TTC549 (cell line): ENCODE measurements at regions not wholly inside any gene's neighbourhood (a gene's known extent, or its start where the extent isn't known, plus 50 kb on each side); places are given as distances from the start of the nearest gene placed in this dataset.

ENCODE experiments used
- FAIRE-seq: peaks from 2 replicates; lab custom pipeline; 2012; peaks lifted over from hg19 to GRCh38; lab: Jason Lieb, UNC

- FAIRE-seq: no peak
Observed at GRCh38 chr14:42185718-42186117, 579.0 kb downstream of the LRFN5 start.

DNA sequence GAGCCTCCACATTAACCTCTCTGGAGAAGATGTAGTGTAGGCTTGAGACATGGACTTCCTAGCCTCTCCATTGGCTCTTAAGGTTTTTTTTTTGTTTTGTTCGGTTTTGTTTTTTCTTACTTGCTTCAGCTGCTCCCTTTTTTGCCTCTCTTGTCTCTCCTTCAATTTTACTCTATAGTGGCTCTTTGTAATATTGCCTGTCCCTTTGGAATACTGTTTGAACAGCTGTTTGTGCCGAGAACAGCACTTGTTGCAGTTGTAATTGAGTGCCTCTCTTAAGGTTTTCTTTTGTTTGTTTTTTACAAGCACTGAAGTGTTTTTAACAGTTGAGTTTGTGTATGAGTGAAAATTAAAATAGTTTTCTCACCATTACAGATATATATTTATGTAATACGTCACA lies 567.7 kb downstream of the LRFN5 start:
- FAIRE-seq: no peak

DNA sequence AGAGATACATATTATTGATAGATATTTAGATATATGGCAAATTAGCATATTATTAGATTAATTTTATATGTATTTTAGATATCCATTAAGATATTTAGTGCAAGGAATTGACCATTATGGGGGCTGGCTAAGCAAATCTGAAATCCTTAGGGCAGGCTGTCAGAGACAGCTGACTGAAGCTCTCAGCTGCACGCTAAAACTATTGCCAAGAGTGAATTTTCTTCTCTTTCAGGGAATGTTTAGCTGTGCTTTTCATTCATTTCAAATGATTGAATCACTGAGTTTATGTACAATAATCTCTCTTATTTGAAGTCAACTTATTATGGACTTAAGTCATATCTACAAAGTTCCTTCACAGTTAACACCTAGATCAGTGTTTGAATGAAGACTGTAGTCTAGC lies 566.5 kb downstream of the LRFN5 start:
- FAIRE-seq: no peak

- no peak for FAIRE-seq
Observed at GRCh38 chr14:42172304-42172703, 565.6 kb downstream of the LRFN5 start.

- FAIRE-seq: no peak
Observed at GRCh38 chr14:42163136-42163535, 556.5 kb downstream of the LRFN5 start.

DNA sequence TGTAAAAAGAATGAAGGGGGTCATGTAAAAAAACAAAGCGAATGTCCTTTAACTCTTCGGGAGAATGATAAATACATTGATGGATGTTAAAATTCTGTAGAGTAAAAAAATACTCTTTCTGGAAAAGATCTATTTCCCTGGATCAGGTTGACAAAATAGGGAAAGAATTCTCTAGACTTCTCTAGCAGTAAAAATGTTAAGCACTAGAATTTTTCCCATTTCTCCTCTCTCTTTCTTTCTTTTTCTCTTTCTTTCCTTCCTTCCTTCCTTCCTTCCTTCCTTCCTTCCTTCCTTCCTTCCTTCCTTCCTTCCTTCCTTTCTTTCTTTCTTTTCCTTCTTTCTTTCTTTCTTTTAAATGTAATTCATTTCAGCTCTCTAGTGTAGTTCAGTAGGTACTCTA lies 552.5 kb downstream of the LRFN5 start:
- FAIRE-seq: no peak

GRCh38 chr14:42149609-42150261 lies 543.1 kb downstream of the LRFN5 start:
- no peak for FAIRE-seq

DNA sequence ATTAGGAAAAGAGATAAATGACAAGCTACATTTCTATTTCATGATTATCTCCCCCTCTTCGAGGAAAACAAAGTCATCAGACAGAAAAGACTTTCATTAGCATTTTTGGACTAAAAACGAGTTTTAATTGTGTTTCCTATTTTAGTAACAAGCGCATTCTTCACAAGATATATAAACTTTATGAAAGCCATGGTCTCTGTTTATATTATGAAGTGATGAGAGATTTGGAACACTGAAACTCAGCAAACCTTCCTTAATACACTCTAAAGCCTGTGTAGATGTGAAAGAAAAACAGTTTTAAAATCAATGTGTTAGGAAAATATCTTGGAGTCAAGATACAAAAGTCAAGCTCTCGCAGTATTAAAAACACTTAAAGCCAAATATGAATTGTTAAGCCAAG lies 539.1 kb downstream of the LRFN5 start:
- no peak for FAIRE-seq

DNA sequence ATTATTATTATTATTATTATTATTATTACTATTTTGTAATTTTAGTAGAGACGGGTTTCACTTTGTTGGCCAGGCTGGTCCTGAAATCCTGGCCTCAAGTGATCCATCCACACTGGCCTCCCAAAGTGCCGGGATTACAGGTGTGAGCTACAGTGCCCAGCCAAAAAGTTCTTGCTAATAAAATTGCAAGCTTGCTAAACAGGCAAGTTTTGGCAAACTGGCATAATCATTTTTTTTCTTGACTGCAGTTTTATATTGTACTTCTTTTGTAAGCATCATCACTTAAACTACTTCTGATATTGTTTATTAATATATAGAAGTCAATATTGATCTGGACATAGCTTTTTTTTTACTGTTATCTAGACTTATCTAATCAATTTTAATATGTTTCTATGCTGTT lies 536.4 kb downstream of the LRFN5 start:
- no peak for FAIRE-seq

DNA sequence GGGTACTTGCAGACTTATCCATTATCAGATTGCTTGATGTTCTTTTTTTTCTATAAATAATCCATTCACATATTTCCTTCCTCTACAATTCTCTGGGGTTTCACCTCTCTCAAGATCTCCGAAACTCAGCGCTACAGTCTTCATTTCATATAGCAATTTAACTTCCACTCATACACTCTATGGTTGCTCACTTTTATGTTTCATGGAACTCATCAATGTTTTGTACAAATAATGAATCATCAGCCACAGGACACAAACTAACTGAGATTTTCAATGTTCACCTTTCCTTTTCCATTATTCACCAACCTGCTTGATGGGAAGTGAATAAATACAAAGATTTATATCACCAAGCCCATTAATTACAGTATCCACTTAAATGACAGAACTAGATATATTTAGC lies 534.7 kb downstream of the LRFN5 start:
- FAIRE-seq: no peak

- no peak for FAIRE-seq
Observed at GRCh38 chr14:42140831-42141279, 534.2 kb downstream of the LRFN5 start.

DNA sequence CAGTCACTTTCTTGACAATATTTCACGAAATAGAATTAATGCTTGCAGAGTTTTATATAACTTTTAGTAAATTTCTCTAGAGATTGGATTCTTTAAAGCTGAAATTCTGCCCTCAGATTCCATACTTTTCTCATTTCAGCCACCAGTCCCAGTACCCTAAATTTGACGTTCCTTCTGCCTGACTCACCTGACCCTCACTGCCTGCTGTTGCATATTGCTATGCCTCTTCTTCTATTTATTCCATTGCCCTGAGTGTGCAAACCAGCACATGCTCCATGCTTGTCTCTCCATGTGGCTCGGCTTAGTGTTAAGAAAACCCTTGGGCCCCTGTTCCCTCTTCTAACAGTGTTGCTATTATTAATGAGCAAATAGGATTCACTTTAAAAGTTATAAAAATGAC lies 533.3 kb downstream of the LRFN5 start:
- no peak for FAIRE-seq

DNA sequence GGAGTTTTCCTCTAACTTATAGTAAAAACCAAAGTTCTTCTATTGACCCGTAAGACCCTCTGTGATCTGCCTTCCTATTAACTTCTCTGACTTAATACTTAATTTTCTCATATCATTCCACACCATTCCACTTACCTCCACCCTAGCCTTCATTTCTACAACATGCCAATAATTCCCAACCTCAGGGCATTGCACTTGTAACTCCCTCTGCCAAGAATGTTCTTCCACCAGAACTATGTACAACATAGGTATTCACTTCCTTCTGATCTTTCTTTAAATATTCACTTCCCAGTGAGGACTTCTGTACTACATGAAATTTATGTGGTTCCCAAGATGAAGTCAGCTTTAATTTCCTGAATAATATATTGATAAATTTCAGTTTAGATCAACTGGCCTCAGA lies 531.7 kb downstream of the LRFN5 start:
- FAIRE-seq: no peak

GRCh38 chr14:42130815-42131214 lies 524.1 kb downstream of the LRFN5 start:
- FAIRE-seq: no peak

- no peak for FAIRE-seq
Observed at GRCh38 chr14:42123526-42123925, 516.9 kb downstream of the LRFN5 start.

GRCh38 chr14:42113358-42114069 lies 506.8 kb downstream of the LRFN5 start:
- no peak for FAIRE-seq

GRCh38 chr14:42112108-42112507 lies 505.4 kb downstream of the LRFN5 start:
- no peak for FAIRE-seq

GRCh38 chr14:42111355-42111754 lies 504.7 kb downstream of the LRFN5 start:
- FAIRE-seq: no peak

DNA sequence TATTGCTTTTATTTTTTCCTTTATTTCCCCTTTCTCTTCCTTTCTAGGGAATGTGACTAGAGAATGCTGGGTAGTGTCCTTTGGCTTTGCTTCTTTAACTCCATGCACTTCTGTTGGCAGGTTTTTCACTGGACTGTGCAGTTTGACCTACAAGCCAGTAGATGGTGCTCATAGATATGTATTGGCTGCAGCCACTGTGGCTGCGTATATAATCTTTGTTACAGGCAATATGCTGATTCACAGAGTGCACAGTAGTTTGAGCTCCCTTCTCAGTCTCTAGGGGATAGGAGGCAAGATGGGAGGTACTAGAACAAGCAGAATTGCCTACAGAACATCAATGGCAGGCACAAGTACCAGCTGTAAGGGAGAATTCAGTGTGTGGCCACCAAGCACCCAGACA lies 503.5 kb downstream of the LRFN5 start:
- FAIRE-seq: no peak

GRCh38 chr14:42095155-42095554 lies 488.5 kb downstream of the LRFN5 start:
- FAIRE-seq: no peak

GRCh38 chr14:42090122-42090521 lies 483.4 kb downstream of the LRFN5 start:
- no peak for FAIRE-seq

DNA sequence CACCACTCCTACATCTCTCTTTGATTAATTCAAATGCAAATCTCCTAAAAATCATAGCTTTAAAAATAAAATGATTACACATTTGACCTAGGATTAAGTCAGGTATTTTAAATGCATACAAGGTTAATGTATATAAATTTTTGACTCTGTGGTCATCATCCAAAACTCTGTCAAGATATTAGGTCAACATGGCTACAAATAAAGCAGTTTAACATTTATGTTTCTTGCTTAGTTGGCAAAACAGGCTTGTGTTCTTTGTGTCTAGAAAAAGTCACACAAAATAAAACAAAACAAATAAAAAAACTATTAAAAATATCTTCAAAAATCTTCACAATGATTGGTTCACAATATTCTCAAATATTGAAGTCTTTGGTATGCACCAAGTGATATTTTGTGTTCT lies 473.2 kb downstream of the LRFN5 start:
- no peak for FAIRE-seq

GRCh38 chr14:42078345-42078744 lies 471.7 kb downstream of the LRFN5 start:
- no peak for FAIRE-seq

- no peak for FAIRE-seq
Observed at GRCh38 chr14:42070031-42070430, 463.4 kb downstream of the LRFN5 start.
